Left ventricle myocardium inferior (tissue), 1 donor: ENCODE measurements at regions not wholly inside any gene's neighbourhood (a gene's known extent, or its start where the extent isn't known, plus 50 kb on each side); places are given as distances from the start of the nearest gene placed in this dataset.

ENCODE experiments used
- DNase-seq: peaks from one replicate; pipeline ENCODE4 v3.0.0-alpha.2; 2020
- H3K27ac ChIP-seq: fragments of 200-600 bp; replicated peaks from 2 replicates; pipeline ENCODE4 v1.8.0; 2021
- H3K27me3 ChIP-seq: fragments of 200-600 bp; 2 replicates; pipeline ENCODE4 v1.8.0; 2021; ENCODE audit warnings: low read depth
- H3K36me3 ChIP-seq: fragments of 200-600 bp; 2 replicates; pipeline ENCODE4 v1.8.0; 2021
- H3K4me1 ChIP-seq: fragments of 200-600 bp; 2 replicates; pipeline ENCODE4 v1.8.0; 2021
- H3K4me3 ChIP-seq: fragments of 200-600 bp; 2 replicates; pipeline ENCODE4 v1.8.0; 2021; ENCODE audit warnings: mild to moderate bottlenecking, moderate library complexity
- H3K9me3 ChIP-seq: fragments of 200-600 bp; replicated peaks from 2 replicates; pipeline ENCODE4 v1.8.0; 2021
- intact Hi-C: fragments of 100-400 bp; cut with micrococcal nuclease; formaldehyde crosslinking; loops from one replicate; pipeline ENCODE4 v1.11.0; 2022
- TF ChIP-seq, protein P1 (sequence below): fragments of 200-600 bp; IDR thresholded peaks from 2 replicates; pipeline ENCODE4 v1.8.0; 2021; ENCODE audit warnings: antibody characterized with exemption, mild to moderate bottlenecking, borderline replicate concordance
- donor health status: DM: no; HTN: yes; CAD: no; lungs with severe emphysema.

DNA sequence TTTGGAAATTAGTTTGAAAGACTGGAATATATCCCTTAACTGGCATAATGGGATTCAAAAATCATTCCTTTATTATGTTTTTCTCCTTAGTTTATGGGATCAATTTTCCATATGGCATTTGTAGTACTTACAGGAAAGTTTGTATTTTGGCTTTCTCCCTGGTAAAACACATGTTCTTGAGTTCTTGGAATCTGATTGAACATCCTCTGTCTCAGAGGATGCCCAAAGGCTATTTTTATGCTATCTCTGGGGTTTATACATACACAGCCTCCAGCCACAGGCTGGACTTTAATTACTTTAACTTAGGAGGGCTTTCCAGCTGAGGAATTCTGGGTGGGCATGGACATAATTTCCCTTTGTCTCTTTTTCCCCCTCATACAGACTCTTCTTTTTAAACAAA, 236.4 kb downstream of the HGF start:
- TF ChIP-seq, protein P1, sequence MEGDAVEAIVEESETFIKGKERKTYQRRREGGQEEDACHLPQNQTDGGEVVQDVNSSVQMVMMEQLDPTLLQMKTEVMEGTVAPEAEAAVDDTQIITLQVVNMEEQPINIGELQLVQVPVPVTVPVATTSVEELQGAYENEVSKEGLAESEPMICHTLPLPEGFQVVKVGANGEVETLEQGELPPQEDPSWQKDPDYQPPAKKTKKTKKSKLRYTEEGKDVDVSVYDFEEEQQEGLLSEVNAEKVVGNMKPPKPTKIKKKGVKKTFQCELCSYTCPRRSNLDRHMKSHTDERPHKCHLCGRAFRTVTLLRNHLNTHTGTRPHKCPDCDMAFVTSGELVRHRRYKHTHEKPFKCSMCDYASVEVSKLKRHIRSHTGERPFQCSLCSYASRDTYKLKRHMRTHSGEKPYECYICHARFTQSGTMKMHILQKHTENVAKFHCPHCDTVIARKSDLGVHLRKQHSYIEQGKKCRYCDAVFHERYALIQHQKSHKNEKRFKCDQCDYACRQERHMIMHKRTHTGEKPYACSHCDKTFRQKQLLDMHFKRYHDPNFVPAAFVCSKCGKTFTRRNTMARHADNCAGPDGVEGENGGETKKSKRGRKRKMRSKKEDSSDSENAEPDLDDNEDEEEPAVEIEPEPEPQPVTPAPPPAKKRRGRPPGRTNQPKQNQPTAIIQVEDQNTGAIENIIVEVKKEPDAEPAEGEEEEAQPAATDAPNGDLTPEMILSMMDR: no peak
- no peak overlapping the region for H3K4me3 ChIP-seq
- H3K27me3 ChIP-seq: no peaks in the 10 kb centered on the region
- intact Hi-C loops: no loop called here
- DNase-seq: no peak
- no peak overlapping the region for H3K27ac ChIP-seq
- H3K9me3 ChIP-seq: no peaks in the 10 kb centered on the region
- no peaks in the 10 kb centered on the region for H3K36me3 ChIP-seq
- H3K4me1 ChIP-seq: no peaks in the 10 kb centered on the region

DNA sequence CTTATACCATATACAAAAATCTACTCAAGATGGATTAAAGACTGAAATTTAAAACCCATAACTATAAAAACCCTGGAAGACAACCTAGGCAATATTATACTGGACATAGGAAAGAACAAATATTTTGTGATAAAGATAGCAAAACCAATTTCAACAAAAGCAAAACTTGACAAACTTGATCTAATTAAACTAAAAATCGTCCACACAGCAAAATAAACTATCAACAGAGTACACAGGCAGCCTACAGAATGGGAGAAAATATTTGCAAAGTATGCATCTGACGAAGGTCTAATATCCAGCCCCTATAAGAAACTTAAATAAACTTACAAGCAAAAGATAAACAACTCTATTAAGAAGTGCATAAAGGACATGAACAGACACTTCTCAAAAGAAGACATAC, 240.1 kb downstream of the HGF start:
- intact Hi-C loops: no loop called here
- H3K27ac ChIP-seq: no peak overlapping the region
- TF ChIP-seq, protein P1: no peak
- H3K36me3 ChIP-seq: no peaks in the 10 kb centered on the region
- no peak for DNase-seq
- H3K9me3 ChIP-seq: no peaks in the 10 kb centered on the region
- no peaks in the 10 kb centered on the region for H3K4me1 ChIP-seq
- no peaks in the 10 kb centered on the region for H3K27me3 ChIP-seq
- H3K4me3 ChIP-seq: no peak overlapping the region

DNA sequence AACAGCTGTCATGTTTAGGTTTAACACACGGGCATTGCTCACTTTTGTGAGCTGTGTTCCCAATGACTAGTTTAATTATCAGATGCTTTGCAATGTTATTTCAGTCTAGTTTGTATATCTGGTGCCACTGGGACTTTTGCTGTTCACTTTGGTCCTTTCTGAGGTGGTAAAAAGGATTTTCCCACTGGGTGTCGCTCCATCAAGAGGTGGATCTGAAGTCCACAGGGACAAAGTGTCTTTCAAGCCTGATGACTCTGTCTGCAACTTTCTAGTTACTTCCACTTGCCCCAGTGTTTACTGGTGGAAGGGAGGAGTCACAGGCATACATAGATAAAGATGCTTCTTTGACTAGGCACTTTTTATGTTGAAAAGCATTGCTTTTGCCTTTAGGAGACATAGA, 242.2 kb downstream of the HGF start:
- TF ChIP-seq, protein P1: no peak
- Histone ChIP-seq H3K4me3 (no peak overlapping the region), H3K36me3 (no peaks in the 10 kb centered on the region), H3K9me3 (no peaks in the 10 kb centered on the region), H3K4me1 (no peaks in the 10 kb centered on the region), H3K27ac (no peak overlapping the region), H3K27me3 (no peaks in the 10 kb centered on the region)
- no peak for DNase-seq
- intact Hi-C loops: no loop called here

DNA sequence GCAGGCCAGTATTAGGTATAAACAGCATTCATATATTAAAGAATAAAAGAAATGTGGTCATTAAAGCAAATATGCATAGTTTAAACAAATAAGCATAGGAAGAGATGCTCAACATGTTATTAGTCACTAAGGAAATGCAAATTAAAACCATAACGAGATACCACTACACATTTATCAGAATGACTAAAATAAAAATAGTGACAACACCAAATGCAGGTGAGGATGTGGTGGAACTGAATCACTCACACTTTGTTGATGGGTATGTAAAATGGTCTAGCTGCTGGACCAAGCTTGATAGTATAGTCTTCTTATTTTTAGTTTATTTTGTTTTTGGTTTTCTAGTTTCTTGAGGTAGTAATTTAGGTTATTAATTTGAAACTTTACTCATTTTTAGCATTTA, 242.9 kb downstream of the HGF start:
- Histone ChIP-seq H3K27me3 (no peaks in the 10 kb centered on the region), H3K4me1 (no peaks in the 10 kb centered on the region), H3K9me3 (no peaks in the 10 kb centered on the region), H3K36me3 (no peaks in the 10 kb centered on the region), H3K27ac (no peak overlapping the region), H3K4me3 (no peak overlapping the region)
- intact Hi-C loops: no loop called here
- TF ChIP-seq, protein P1: no peak
- DNase-seq: no peak

DNA sequence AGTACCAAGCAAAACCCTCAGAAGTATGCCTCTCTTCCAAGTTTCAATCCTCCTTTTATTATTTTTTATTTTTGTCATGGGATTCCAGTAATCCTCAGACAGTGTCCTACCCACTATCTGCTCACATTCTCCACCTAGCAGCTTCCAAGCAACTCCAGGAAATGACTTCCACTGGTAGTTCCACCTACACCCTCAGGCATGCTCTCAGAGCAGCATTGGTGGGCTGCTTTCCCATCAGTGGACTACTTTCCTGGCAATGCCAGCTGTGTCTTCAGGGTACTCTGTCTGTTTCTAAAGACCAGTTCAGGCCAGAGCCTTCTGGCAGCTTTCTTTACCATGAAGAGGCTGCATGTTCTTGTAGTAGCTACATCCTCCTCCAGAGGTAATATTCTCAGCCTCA, 244.0 kb downstream of the HGF start:
- intact Hi-C loops: no loop called here
- DNase-seq: no peak
- TF ChIP-seq, protein P1: no peak

DNA sequence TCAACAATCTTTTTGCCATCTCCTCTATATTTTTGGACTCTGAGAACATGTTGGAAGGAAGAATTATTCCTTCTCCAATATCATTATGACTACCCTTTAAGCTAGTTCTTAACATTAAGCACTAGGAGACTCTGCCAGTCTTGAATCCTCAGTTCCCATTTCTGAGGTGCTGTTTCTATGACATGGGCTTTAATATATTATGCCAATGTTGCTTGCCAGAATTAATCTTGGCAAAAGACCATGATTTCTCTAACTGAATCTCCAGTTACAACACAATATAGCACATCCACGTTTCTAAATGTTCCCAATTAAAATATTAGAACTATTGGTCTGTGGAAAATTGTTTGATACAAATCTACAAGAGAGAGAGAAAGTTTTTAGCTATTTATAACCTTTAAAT, 250.0 kb downstream of the HGF start:
- TF ChIP-seq, protein P1: no peak
- Histone ChIP-seq H3K27ac (no peak overlapping the region), H3K36me3 (no peaks in the 10 kb centered on the region), H3K27me3 (no peaks in the 10 kb centered on the region), H3K9me3 (no peaks in the 10 kb centered on the region), H3K4me3 (no peak overlapping the region), H3K4me1 (no peaks in the 10 kb centered on the region)
- intact Hi-C loops: no loop called here
- no peak for DNase-seq

More for the DNA sequence above, 244.0 kb downstream of the HGF start:
- Histone ChIP-seq H3K36me3 (no peaks in the 10 kb centered on the region), H3K27ac (no peak overlapping the region), H3K4me1 (no peaks in the 10 kb centered on the region), H3K27me3 (no peaks in the 10 kb centered on the region), H3K9me3 (no peaks in the 10 kb centered on the region), H3K4me3 (no peak overlapping the region)
